ENCODE measurements at regions not wholly inside any gene's neighbourhood (a gene's known extent, or its start where the extent isn't known, plus 50 kb on each side); places are given as distances from the start of the nearest gene placed in this dataset.

DNA sequence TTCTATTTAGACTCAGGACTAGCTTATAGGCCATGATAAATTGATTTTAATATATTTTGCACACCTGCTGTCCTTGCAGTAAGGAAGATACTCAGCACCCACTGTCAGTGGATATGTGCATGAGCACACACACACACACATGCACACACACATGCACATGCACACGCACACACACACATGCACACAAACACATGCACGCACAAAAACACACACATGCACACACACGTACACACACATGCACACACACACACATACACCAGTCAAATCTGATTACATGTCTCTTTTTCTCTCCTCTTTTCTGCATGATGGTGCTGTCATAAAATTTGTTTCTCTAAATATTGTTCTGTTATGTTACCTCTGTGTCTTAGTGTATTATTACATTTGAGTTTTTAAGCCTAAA is 87.3 kb upstream of the OSTN start:
- DNase-seq: no peak
- Histone ChIP-seq H3K36me3 (ENCODE audit: low read depth, missing control alignments) (no peaks in the 10 kb centered on the region), H3K27me3 (no peaks in the 10 kb centered on the region), H3K4me1 (no peaks in the 10 kb centered on the region), H3K4me3 (no peak overlapping the region), H3K9me3 (no peaks in the 10 kb centered on the region), H3K27ac (no peak overlapping the region)
- TF ChIP-seq POLR2A (IDR thresholded peaks at IDR 0.05) (no peak), CTCF (IDR thresholded peaks at IDR 0.05) (no peak)
- intact Hi-C loops (cut with DNase I; ENCODE audit: low total_unique reads): no loop called here
- 57 to 59% methylated on average over 3 of the region's 3 CpGs for WGBS, 2 donors

DNA sequence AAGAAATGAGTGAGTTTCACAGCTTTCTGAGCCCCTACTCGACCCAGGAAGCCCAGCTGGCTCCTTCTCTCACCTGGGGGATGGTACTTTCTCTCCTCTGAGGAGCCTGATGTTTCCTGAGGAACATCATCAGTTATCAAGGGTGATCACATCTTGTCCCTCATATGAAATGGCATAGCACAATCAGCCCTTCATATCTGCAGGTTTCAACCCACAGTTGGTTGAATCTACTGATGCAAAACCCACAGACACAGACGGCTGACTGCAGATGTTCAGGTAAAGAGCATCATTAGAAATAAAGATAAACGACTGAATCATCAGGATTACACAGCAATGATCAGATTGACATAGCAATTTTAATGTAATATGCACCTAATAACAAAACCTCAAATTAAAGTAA is 93.6 kb upstream of the OSTN start:
- no peak for DNase-seq
- Histone ChIP-seq H3K9me3 (no peaks in the 10 kb centered on the region), H3K4me1 (no peaks in the 10 kb centered on the region), H3K27me3 (no peaks in the 10 kb centered on the region), H3K36me3 (ENCODE audit: low read depth, missing control alignments) (no peaks in the 10 kb centered on the region), H3K4me3 (no peak overlapping the region), H3K27ac (no peak overlapping the region)
- no peak for TF ChIP-seq POLR2A (IDR thresholded peaks at IDR 0.05)
- no peak for TF ChIP-seq CTCF (IDR thresholded peaks at IDR 0.05)
- 76 to 79% methylated on average over 3 of the region's 3 CpGs for WGBS, 2 donors
- intact Hi-C loops (cut with DNase I; ENCODE audit: low total_unique reads): no loop called here

- TF ChIP-seq POLR2A (IDR thresholded peaks at IDR 0.05): no peak
- Histone ChIP-seq H3K9me3 (no peaks in the 10 kb centered on the region), H3K27me3 (no peaks in the 10 kb centered on the region), H3K27ac (no peak overlapping the region), H3K4me3 (no peak overlapping the region), H3K36me3 (ENCODE audit: low read depth, missing control alignments) (no peaks in the 10 kb centered on the region), H3K4me1 (no peaks in the 10 kb centered on the region)
- intact Hi-C loops (cut with DNase I; ENCODE audit: low total_unique reads): no loop called here
- 88 to 92% methylated on average over 4 of the region's 4 CpGs for WGBS, 2 donors
- no peak for DNase-seq
These were observed 98.5 kb upstream of the OSTN start for GRCh38 chr3:191100516-191100915.

DNA sequence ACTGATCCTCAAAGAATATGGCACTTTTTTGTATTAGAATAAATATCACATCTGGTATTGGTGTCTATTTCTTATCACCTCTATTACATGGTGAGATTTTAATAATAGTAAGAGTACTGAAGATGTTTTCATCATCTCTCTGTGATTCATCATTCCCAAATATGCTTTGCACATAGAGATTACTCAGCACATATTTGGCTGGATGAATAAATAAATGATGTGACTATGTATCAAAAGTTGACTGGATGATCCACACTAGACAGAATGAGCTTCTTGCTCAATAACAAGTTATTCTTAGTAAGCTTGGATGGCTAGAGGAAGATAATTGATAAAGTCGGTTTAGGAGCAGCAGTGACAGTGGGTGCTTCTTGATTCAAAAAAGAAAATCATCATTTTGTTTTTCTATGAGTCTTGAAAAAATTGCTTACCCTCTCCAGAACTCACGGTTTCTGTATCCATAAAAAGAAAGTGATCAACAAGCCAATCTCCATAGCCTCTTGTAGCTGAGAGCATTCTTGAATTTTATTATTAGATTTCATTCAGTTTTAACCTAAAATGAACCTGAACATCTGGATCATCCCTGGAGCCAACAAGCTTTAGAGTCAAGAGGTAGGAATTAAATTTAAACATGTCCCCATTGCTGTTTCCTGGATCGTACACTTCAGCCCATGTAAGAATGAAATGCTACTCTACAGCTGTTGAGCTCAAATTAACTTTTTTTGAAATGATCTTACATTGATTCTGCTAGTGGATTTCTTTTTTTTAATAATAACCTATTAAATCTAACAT is 104.8 kb upstream of the OSTN start:
- H3K27me3 ChIP-seq: no peaks in the 10 kb centered on the region
- no peaks in the 10 kb centered on the region for H3K36me3 ChIP-seq (ENCODE audit: low read depth, missing control alignments)
- no peak overlapping the region for H3K27ac ChIP-seq
- H3K4me1 ChIP-seq: no peaks in the 10 kb centered on the region
- H3K4me3 ChIP-seq: no peak overlapping the region
- no peak for DNase-seq
- intact Hi-C loops (cut with DNase I; ENCODE audit: low total_unique reads): no loop called here
- H3K9me3 ChIP-seq: no peaks in the 10 kb centered on the region
- TF ChIP-seq POLR2A (IDR thresholded peaks at IDR 0.05) (no peak), CTCF (IDR thresholded peaks at IDR 0.05) (no peak)
- WGBS, 2 donors: 35 to 49% methylated on average over 3 of the region's 3 CpGs

DNA sequence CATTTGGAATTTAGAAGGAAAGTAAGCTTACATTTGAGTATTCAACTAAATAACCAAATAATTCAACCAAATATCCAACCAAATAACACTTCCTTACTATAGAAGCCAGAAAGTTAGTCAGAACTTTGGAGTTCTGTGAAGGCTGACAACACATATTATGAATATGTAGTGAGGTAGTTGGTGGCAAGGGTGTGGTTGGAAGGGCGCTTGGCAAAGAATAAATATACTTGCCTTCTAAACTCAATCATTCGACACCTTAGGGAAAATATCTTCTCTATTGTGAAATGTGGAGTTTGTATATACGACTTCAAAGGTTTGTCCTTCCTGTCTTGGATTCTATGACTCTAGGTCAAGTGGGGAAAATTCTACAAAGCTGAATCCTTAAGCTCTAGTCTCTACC is 111.7 kb upstream of the OSTN start:
- no peaks in the 10 kb centered on the region for H3K9me3 ChIP-seq
- 90 to 92% methylated on average over 3 of the region's 3 CpGs for WGBS, 2 donors
- no peaks in the 10 kb centered on the region for H3K4me1 ChIP-seq
- H3K4me3 ChIP-seq: no peak overlapping the region
- intact Hi-C loops (cut with DNase I; ENCODE audit: low total_unique reads): no loop called here
- H3K27ac ChIP-seq: no peak overlapping the region
- TF ChIP-seq CTCF (IDR thresholded peaks at IDR 0.05) (no peak), POLR2A (IDR thresholded peaks at IDR 0.05) (no peak)
- no peak for DNase-seq
- no peaks in the 10 kb centered on the region for H3K27me3 ChIP-seq
- H3K36me3 ChIP-seq (ENCODE audit: low read depth, missing control alignments): no peaks in the 10 kb centered on the region
